HG03135 (cell line): ENCODE measurements at regions not wholly inside any gene's neighbourhood (a gene's known extent, or its start where the extent isn't known, plus 50 kb on each side); places are given as distances from the start of the nearest gene placed in this dataset.

Experiments
- ATAC-seq: cut with Tn5 transposase; IDR thresholded peaks from one replicate; pipeline ENCODE4 v1.9.1; 2021; ENCODE audit warnings: mild to moderate bottlenecking, moderate library complexity; ENCODE audit not compliant: unreplicated experiment

DNA sequence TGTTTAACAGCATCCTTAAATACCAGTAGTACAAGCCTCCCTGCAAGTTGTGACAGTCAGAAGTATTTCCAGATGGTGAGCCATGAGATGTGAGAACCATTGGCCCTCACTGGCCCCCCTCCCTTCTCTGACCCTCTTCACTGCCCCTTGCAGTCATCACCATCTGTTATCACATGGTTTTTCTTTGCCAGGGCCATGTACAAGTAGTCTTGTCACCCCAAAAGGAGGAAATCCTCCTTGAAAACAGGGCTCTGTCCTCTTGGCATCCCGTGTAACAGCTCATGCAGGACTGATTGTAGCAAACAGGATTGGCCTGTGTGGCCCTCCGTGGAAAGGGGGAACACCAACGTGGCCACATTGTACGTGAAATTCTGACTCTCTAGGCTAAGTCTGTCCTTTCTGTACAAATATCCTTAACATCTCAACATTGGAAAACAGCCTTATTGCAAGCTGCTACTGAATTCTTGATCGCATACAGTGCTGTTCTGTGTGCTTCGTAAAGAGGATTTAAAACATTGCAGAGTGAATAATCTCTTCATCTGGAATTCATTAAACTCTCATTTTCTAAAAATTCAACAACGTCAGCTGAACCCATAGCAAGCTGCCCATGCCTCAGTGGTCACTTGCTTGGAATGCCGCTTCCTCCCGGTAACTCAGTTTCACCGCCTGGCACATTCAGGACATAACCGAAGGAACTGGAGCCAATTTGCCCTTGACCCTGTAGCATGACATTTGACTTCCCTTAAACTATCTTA, 171.7 kb downstream of the ATPSCKMT start:
- ATAC-seq, result no peak

DNA sequence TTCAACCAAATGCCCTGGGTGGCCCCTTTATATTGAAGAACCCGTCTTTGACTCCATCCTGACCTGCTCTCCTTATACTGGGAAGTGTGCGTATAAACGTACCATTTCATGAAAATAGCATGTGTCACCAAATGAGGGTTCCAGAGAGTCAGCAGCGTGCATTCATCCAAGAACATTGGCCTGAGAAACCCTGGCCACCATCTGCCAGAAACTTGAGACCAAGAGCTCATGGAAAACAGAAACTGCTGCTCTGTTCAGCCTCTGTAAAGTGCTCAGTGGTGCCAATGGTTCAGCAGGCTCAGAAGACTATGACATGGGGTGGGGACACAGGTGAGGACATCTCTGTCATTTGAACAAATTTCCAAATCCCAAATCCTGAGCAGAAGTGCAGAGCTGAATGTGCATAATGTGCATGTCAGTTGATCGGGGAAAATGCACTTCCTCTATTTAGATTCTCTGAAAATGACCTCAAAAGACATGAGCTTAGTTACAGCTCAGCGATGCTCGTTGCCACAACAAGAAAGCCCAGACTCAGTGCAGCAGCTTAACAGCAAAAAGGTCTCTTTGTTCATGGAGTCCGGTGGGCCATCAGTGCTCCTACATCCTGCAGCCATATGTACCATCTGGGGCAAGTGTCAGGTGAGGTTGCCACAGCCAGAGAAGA, 176.1 kb downstream of the ATPSCKMT start:
- no peak for ATAC-seq

DNA sequence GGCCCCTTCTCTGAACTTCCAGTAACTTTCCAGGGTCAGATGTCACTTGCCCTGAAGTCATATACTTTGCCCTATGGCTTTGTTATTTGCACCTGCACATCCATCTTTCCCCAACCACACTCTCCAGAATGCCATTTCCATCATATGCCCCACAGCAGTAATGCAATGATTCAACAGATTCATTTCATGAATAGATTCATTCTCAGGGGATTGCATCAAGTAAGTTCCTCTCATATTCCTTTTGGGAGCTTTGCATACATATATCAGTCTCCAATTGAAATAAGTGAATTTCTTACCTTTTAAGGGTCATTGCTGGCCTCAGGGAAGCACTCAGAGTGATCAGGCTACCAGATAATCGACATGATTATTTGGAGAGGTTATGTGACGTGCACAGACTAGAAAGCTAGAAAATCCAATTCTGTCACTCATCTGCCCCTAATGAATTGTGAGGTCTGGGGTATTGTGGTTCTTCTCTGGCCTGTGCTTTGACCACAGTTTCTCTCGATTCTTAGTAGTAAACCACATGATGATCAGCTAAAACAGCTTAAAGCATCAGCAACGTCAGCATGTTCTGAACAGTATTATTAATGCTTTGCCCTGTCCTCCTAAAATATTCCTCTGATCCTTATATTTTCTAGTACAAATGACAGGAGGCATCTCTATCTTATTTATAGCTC, 179.9 kb downstream of the ATPSCKMT start:
- ATAC-seq, result no peak

DNA sequence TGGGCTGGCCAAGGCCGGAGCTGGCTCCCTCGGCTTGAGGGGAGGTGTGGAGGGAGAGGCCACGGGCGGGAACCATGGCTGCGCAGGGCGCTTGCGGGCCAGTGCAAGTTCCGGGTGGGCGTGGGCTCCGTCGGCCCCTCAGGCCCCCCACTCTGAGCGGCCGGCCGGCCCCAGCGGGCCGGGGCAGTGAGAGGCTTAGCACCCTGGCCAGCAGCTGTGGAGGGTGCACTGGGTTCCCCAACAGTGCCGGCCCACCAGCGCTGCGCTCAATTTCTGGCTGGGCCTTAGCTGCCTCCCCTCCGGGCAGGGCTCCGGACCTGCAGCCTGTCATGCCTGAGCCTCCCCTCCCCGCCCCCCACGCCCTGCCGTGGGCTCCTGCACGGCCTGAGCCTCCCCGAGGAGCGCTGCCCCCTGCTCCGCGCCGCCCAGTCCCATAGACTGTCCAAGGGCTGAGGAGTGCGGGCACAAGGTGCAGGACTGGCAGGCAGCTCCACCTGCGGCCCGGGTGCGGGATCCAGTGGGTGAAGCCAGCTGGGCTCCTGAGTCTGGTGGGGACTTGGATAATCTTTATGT, 184.2 kb downstream of the ATPSCKMT start:
- ATAC-seq, result no peak

DNA sequence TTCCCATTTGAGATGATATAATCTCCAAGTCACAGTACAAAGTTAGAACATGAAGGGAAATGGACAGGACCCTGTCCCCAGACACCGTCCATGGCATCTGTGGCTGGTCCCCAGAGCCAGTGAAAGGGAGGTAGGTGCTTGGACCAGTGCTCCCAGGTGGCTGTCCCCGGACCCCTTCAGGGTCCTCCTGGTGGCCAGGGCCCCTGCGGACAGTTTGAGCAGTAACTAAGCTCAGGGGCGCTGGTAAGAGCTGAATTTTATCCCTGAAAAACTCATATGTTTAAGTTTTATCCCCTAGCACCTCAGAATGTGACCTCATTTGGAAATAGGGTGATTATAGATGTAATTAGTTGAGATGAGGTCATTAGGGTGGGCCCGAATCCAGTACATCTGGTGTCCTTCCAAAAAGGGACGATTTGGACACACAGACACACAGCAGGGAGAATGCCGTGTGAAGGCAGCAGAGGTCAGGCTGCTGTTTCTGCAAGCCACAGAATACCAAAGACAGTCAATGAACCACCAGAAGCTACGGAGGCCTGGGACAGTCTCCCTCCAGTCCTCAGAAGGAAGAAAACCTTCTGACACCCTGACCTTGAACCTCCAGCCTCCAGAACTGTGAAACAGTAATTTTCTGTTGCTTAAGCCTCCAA, 185.0 kb downstream of the ATPSCKMT start:
- ATAC-seq, result no peak

DNA sequence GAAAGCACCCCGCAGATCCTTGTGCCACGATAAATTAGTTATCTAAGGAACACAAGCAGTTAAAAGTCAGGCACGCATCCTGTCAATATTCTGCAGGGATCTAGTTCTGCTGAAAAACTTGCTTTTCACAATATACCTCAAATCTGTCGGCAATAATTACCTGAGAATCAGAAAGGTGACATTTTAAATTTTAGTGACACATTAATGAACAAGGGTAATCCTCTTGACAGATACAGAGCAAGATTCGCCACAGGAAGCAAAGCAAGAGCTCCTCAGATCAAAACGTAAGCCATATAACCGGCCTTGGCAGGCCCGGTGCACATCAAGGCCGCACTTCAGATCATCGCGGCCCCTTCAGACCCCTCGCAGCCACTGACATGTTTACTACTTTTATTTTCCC, 185.7 kb downstream of the ATPSCKMT start:
- ATAC-seq, result no peak

DNA sequence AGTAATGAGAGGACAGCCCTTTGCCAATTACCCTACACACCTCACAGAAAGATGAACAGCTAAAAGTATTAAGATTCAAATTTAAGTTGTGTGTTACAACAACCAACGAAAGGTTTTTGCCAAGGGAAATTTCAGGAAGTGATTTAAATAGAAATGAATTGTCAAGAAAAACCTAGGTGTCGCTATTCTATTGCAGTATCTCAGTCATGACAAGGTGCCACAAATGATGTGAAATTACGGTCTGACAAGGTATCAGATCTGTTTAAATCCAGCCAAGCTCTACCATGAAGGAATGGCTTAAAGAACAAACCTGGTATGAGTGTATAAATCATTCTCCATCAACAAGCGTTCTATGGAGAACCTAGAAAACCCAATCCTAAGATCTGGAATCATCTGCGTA, 189.7 kb downstream of the ATPSCKMT start:
- ATAC-seq, result no peak

DNA sequence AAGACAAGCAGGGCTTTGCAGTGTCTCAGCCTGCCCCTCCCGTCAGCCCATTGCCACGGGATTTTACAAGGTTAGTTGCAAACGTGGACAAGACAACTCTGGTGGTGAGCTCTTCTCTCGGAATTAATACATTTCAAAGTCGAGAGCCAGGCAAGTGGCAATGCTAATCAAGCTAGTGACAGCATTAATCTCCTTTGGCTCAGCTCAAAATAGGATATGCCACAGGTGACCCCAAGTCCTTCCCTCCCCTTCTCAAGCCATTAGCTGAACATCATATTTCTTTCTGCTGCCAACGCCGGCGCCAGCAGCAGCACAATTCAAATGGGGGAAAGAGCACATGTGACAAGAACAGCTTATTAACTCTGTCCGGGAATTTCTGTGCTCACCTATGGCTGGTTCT, 190.1 kb downstream of the ATPSCKMT start:
- no peak for ATAC-seq

DNA sequence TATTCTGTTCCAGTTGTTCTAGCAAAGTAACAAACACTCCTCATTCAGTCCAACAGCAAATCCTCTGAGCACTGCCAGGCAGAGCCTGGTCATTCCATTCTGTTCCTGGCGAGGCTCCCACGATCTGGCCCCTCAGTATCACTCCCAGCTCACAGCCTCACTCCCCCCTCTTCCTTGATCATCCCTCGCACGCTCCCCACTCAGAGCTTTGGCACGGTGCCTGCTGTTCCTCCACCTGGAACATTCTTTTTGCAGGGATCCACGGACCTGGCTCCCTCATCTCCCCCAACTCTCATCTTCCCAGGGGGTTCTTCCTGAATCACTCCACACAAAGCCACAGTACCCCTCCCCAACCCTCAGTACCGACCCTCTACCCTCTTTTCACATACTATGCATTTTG, 192.3 kb downstream of the ATPSCKMT start:
- ATAC-seq, result no peak

DNA sequence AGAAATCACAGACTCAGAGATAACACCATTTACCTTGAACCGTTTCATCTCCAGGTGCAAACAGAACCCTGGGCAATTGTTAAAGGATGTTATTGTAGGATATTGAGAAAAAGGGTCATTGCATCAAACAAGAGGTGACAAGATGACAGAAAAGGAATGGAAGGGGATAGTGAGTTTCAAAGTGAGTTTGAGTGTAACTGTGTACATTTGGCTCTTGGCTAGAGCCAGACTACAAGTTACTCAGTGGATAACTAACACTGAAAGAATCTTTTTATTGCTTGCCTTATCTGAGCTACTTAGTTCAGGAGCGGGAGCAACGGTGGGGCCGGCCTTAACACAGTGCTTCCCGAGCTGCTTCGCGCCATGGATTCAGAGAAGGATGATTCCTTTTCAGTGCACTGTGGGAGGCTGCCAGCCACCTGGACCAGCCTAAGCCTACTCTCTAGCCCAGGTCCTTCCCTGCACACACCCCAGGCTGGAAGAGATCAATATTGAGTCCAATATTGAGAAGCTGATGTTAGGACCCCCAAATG, 193.4 kb downstream of the ATPSCKMT start:
- ATAC-seq, result no peak

DNA sequence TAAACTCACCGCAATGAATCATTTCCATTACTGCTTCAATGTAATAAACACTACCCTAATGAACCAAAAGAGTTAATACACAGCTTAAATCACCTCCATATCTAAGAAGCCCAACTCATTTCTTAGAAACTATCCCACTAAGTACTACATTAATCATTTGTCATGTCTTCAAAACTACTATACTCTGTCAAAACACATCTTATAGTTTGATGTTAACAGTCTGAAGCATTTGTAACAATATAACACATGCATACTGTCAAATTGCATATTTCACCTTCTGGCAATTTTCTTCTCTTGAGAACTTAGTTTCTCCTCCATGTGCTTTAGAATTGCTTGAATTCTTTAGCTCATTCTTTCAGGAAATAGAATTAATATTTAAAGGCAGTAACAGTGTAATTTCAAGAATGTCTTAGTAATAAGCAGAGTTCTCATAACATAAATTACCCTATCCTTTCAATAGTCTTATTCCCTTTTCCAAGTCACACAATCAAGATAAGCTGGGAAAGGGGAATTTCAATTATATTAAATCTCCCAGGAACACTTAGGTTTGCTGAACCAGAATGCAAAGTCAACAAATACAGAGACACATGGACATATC, 199.7 kb downstream of the ATPSCKMT start:
- ATAC-seq, result no peak

DNA sequence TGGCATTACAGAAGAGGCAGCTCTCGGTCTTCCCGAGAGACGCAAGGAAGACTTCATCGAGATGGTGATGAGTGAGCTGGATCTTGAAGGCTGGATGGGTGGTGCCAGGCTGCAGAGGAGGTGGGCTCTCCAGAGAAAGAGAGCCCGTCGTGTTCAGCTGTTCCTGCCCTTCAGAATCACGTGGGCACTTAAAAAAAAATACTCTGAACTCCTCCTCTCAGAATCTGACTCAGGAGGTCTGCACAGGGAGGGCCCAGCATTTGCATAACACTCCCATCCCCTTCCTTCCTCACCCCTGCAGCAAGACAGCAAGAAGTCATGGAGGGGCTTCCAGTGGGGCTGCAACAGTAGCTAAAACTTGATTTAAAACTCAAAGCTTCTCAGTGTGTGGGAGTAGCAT, 203.0 kb downstream of the ATPSCKMT start:
- no peak for ATAC-seq

DNA sequence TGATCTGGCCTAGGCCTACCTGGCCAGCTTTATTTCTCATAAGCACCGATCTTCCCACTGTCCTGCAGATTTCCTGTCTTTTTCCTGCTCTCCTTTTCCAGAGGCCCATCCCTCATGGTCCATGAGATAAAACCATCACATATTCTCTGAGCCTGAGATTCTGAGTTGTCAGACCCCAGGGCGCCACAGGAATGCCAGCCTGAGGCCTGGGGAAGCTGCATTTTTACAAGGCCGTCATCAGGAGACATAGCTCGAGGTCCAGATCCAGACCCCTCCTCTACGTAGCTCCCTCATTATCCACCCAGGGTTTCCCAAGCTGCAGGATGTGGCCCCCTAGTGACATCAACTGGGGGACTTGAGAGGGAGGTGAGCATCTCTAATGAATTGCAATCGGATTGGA, 204.3 kb downstream of the ATPSCKMT start:
- no peak for ATAC-seq

DNA sequence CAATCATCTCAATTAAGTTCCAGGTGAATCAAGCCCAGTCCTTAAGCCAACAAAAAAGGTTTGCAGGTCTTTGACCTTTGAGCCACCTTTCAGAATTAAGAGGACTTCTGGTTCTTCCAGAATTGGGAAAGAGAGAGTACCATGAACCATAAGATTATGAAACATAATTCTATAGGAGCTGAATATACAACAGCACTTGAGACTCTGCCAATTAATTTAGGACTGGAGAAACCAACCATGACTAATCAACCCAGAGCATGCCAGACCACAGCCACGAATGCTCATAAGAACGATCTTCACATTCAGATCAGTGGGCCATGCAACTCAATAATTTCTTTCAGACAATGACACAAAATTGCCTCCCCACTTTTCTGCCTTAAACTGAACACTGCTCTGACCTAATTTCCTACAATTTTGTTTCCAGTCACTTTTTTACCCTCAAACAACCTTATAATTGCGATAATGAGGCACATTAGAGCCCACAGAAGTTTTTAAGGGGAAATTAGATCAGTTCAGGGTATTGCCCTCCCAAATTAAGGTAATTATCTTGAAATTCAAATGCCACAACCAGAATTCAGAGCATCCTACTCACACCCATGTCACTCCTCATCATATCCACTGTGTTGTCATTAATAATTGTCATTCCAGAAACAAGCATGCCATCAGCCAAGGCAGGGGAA, 213.4 kb downstream of the ATPSCKMT start:
- no peak for ATAC-seq

DNA sequence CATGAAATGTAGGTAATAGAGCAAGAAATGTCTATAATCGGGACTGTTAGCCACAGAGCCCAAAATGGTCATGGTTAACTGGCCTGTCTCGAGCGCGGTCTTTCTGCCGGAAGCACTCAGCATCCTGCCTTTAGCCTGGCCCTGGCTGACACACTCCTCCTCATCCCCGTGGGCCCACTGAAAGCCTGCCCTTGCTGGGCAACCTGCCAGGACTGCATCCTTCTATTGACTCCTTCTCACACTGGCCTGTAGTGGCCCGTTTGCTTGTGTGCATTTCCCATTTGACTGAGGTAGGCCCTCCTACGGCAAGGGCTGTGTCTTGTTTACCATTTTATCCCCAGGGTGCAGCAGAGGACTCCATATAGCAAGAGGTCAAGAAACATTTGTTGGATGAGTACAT, 215.7 kb downstream of the ATPSCKMT start:
- ATAC-seq, result no peak

DNA sequence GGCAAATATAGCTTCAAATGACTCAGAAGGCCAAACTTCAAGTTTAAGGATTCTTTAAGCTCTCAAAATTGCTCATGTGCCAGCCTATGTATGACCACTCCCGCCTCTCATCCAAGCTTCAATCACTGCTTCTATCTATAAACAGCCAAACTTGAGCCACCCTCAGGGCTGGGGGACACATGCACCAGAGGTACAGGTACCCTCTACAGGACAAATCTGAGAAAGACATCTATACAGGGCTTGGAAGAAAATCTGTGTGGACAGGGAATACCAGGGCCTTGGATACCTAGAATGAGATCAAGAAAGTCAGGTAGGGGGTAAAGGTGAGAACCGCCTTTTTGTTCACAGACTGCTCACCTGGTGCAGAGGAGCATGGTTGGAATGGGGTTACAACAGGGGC, 217.9 kb downstream of the ATPSCKMT start:
- no peak for ATAC-seq

DNA sequence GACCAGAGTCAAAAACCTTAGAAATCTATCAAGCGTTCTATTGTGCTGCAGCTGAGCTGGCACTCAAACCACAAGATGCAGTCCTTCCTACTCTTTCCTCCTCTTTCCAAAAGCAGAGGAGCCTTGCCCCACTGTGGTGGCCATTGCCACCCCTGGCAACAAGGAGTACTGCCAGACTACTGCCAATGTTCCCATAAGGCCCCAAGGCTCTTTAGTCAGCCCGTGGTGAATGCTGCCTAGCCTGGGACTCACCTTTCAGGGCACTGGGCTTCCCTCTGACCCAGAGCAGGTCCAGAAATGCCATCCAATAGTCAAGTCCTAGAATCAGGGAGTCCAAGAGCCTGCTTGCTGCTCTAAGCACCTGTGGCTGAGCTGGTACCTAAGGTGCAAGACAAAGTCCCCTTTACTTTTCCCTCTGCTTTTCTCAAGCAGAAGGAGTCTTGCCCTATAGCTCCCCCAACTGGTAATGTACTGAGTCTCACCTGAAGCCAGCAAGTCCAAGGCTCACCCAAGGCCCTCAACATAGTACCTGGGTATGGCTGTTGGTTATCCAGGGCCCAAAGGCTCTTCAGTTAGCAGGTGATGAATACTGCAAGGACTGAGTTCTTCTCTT, 219.4 kb downstream of the ATPSCKMT start:
- ATAC-seq, result no peak

DNA sequence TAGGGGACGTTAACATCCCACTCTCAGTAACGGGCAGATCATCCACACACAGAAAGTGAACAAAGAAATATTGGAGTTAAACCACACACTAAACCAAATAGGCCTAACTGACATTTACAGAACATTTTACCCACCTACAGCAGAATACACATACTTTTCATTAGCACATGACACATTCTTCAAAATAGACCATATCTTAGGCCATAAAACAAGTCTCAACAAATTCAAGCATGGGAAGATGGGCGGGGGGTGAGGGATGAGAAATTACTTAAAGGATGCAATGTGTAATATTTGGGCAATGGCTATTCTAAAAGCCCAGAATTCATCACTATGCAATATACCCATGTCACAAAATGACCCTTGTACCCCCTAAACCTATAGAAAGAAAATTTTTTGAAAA, 226.2 kb downstream of the ATPSCKMT start:
- no peak for ATAC-seq

DNA sequence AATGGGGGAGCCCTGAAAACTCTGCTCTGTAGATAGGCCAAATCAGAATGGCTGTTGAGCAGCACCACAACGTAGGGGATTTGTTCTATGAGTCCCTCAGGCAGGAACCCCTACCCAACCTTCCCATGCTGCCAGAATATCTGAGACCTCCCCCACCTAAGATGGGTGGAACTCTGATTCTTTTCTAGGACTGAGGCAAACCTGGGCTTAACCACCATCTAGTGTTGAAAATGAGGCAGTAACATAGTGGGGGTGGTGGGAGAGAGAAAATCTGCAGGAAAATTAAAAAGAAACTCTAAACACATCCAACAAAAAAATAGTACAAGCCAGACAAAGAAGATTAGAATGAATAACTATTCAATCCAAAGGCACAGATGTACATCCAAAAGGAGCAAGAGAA, 228.4 kb downstream of the ATPSCKMT start:
- no peak for ATAC-seq

DNA sequence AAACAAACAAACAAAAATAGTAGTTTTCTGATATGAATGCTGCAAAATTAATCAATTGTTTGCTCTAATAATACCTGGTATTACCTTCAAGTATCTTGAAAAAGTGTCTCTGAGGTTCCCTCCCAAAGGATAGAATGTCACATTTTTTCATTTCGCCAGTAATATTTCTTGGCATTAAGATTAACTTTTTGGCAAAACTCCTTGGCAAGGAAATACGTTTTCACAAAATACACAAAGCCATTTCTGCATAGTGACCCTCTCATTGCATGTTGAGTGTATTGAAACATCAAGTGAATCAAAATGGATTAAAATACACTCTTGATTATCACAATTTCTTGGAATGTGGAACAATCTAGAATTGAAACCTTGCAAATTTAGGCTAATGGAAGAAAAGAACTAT, 230.5 kb downstream of the ATPSCKMT start:
- ATAC-seq, result no peak
